GM12874 (cell line): ENCODE measurements at regions not wholly inside any gene's neighbourhood (a gene's known extent, or its start where the extent isn't known, plus 50 kb on each side); places are given as distances from the start of the nearest gene placed in this dataset.

Experiments
- CTCF ChIP-seq: IDR thresholded peaks from 2 replicates; pipeline ENCODE4 v1.5.1; 2011; ENCODE audit warnings: low read depth, mild to moderate bottlenecking, control low read depth, low read length, moderate library complexity; ENCODE audit not compliant: insufficient read depth

- TF ChIP-seq CTCF = peak; percentile 5; the same call in 1 of the 2 replicates
Observed at GRCh38 chr17:63082273-63082861, 116.3 kb downstream of the TANC2 start.

- no peak for TF ChIP-seq CTCF
Observed at GRCh38 chr17:63082952-63083351, 116.9 kb downstream of the TANC2 start.

GRCh38 chr17:63086483-63087185 lies 120.6 kb downstream of the TANC2 start:
- TF ChIP-seq CTCF = no peak

GRCh38 chr17:63094631-63095030 lies 128.6 kb downstream of the TANC2 start:
- no peak for TF ChIP-seq CTCF

- TF ChIP-seq CTCF = no peak
Observed at GRCh38 chr17:63095459-63095858, 129.4 kb downstream of the TANC2 start.

GRCh38 chr17:63095879-63096278 lies 129.8 kb downstream of the TANC2 start:
- no peak for TF ChIP-seq CTCF

- TF ChIP-seq CTCF = no peak
Observed at GRCh38 chr17:63096426-63096825, 130.4 kb downstream of the TANC2 start.
